ENCODE measurements at regions not wholly inside any gene's neighbourhood (a gene's known extent, or its start where the extent isn't known, plus 50 kb on each side); places are given as distances from the start of the nearest gene placed in this dataset.

DNA sequence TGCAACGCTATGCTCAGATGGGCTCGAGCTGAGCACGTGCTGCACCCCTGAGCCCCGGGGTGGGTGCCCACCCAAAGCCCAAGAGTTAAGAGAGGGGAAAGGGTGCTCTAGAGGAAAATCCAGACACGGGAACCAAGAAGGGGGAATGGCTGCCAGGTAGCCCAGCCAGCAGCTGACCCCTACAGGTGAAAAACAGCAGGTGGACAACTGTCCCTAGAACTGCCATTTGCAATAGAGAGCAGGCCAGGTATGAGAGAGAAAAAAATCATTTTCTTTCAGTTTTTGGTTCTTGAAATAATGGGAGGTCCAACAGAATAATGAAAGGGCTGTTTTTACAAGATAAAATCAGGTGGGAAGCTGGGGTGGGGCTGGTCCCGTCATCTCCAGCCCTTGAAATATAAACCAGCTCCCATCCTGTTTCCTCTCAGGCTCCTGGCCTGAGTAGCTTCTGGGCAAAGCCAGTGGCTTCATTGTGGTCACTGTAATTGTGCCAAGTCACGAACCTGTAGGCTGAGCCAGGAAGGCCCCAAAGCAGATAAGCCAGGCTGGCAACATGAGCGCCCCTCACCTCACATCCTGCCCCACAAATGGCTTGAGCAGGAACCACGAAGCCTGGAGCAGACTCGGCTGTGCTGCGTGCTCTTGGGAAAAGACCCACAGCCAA is 257.8 kb downstream of the SNX10 start:
- no peak for DNase-seq

DNA sequence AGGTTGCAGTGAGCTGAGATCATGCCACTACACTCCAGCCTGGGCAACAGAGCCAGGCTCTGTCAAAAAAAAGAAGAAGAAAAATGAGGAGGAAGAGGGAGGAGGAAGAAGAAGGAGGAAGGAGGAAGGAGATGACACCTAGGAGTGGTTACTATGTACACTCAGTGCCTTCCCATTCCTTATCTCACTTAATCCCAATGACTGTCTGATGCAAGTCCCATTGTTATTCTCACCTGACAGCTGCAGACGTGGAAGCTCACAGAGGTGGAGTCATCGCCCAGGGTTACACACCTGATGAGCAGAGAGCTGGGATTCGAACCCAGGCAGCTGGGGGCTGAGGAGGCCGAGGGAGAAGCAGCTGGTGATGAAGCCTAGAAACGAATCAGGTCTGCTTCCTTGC is 258.8 kb downstream of the SNX10 start:
- Histone ChIP-seq H4K20me1 (ENCODE audit: insufficient read depth) (no peaks in the 10 kb centered on the region), H3K27ac (ENCODE audit: low read depth in 2 of 2, low read length in 1 of 2) (no peak overlapping the region), H3K9me3 (no peaks in the 10 kb centered on the region), H3K36me3 (replicated peaks in 1 of 2; ENCODE audit: control insufficient read depth in 1 of 2, insufficient read depth in 2 of 2, low read length in 1 of 2) (no peaks in the 10 kb centered on the region), H2AFZ (ENCODE audit: low read depth) (no peak overlapping the region), H3F3A (replicated peaks; ENCODE audit: insufficient read depth) (no peaks in the 10 kb centered on the region), H3K4me3 (ENCODE audit: low read depth in 2 of 2, low read length in 1 of 2) (no peak overlapping the region), H3K79me2 (ENCODE audit: insufficient read depth) (no peaks in the 10 kb centered on the region), H3K4me2 (no peak overlapping the region), H3K27me3 (ENCODE audit: insufficient read depth) (no peaks in the 10 kb centered on the region), H3K9ac (no peak overlapping the region), H3K9me2 (no peaks in the 10 kb centered on the region), H3K4me1 (ENCODE audit: control insufficient read depth in 1 of 2, insufficient read depth in 2 of 2, low read depth in 1 of 2, low read length in 1 of 2) (peaks cover 0 to 11% of the 10 kb centered on the region in 2 experiments; a peak in 1 of 4 replicates)
- TF ChIP-seq EP300 (IDR thresholded peaks at IDR 0.05; ENCODE audit: borderline replicate concordance in 1 of 2, low read depth in 1 of 2, low read length in 1 of 2) (no peak), FOXM1 (IDR thresholded peaks at IDR 0.05; ENCODE audit: low read depth) (no peak)
- ChIA-PET POLR2A (no interaction called here), CTCF (interaction anchor here (0.8 to 1.9 kb wide), 10 partner anchors 8 to 629 kb away, joined by 3 to 8 read pairs (median 4); no protein-coding TSS in a partner anchor)
- WGBS (ENCODE audit: low lambda C conversion rate): 14% methylated on average over 5 of the region's 5 CpGs
- DNase-seq: no peak

More for the DNA sequence above, 257.8 kb downstream of the SNX10 start:
- TF ChIP-seq, protein P1, sequence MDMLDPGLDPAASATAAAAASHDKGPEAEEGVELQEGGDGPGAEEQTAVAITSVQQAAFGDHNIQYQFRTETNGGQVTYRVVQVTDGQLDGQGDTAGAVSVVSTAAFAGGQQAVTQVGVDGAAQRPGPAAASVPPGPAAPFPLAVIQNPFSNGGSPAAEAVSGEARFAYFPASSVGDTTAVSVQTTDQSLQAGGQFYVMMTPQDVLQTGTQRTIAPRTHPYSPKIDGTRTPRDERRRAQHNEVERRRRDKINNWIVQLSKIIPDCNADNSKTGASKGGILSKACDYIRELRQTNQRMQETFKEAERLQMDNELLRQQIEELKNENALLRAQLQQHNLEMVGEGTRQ (IDR thresholded peaks at IDR 0.05; ENCODE audit: borderline replicate concordance, low read depth, low read length): no peak
- no peak for TF ChIP-seq TCF12 (IDR thresholded peaks at IDR 0.05)
- TF ChIP-seq, protein P2, sequence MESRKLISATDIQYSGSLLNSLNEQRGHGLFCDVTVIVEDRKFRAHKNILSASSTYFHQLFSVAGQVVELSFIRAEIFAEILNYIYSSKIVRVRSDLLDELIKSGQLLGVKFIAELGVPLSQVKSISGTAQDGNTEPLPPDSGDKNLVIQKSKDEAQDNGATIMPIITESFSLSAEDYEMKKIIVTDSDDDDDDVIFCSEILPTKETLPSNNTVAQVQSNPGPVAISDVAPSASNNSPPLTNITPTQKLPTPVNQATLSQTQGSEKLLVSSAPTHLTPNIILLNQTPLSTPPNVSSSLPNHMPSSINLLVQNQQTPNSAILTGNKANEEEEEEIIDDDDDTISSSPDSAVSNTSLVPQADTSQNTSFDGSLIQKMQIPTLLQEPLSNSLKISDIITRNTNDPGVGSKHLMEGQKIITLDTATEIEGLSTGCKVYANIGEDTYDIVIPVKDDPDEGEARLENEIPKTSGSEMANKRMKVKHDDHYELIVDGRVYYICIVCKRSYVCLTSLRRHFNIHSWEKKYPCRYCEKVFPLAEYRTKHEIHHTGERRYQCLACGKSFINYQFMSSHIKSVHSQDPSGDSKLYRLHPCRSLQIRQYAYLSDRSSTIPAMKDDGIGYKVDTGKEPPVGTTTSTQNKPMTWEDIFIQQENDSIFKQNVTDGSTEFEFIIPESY (IDR thresholded peaks at IDR 0.05; ENCODE audit: borderline replicate concordance, low read depth): no peak
- TF ChIP-seq SIN3A (IDR thresholded peaks at IDR 0.05; ENCODE audit: borderline replicate concordance, low read depth, low read length): no peak
- TF ChIP-seq RCOR1 (IDR thresholded peaks at IDR 0.05; ENCODE audit: low read length): no peak
- TF ChIP-seq RXRA (IDR thresholded peaks at IDR 0.05; ENCODE audit: borderline replicate concordance, low read depth): no peak
- TF ChIP-seq TAF1 (IDR thresholded peaks at IDR 0.05; ENCODE audit: borderline replicate concordance, low read depth, low read length): no peak
- TF ChIP-seq RAD21 (IDR thresholded peaks at IDR 0.05; ENCODE audit: low read length): no peak
- TF ChIP-seq CHD2 (IDR thresholded peaks at IDR 0.05; ENCODE audit: low read length, partially characterized antibody): no peak
- TF ChIP-seq NFIC (IDR thresholded peaks at IDR 0.05; ENCODE audit: borderline replicate concordance): no peak
- TF ChIP-seq, protein P3, sequence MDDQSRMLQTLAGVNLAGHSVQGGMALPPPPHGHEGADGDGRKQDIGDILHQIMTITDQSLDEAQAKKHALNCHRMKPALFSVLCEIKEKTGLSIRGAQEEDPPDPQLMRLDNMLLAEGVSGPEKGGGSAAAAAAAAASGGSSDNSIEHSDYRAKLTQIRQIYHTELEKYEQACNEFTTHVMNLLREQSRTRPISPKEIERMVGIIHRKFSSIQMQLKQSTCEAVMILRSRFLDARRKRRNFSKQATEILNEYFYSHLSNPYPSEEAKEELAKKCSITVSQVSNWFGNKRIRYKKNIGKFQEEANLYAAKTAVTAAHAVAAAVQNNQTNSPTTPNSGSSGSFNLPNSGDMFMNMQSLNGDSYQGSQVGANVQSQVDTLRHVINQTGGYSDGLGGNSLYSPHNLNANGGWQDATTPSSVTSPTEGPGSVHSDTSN (IDR thresholded peaks at IDR 0.05): no peak
- TF ChIP-seq ELF1 (IDR thresholded peaks at IDR 0.05): no peak
- no peak for TF ChIP-seq JUND (IDR thresholded peaks at IDR 0.05)
- no peak for TF ChIP-seq POLR2AphosphoS5 (IDR thresholded peaks at IDR 0.05; ENCODE audit: low read depth, low read length)
- TF ChIP-seq MEF2A (IDR thresholded peaks at IDR 0.05; ENCODE audit: borderline replicate concordance, low read depth): no peak
- no peak for TF ChIP-seq GATA2 (CRISPR knock-in tag; IDR thresholded peaks at IDR 0.05)
- no peaks in the 10 kb centered on the region for H3K9me2 ChIP-seq
- no peaks in the 10 kb centered on the region for H3K79me2 ChIP-seq (ENCODE audit: insufficient read depth)
- no peaks in the 10 kb centered on the region for H3K9me3 ChIP-seq
- H3K36me3 ChIP-seq (replicated peaks in 1 of 2; ENCODE audit: control insufficient read depth in 1 of 2, insufficient read depth in 2 of 2, low read length in 1 of 2): no peaks in the 10 kb centered on the region
- H3K27me3 ChIP-seq (ENCODE audit: insufficient read depth): no peaks in the 10 kb centered on the region
- ChIA-PET POLR2A (no interaction called here), CTCF (interaction anchor here (0.6 to 2.0 kb wide), 11 partner anchors 11 to 987 kb away, joined by 3 to 10 read pairs (median 4); no protein-coding TSS in a partner anchor)
- no peak overlapping the region for H3K4me3 ChIP-seq (ENCODE audit: low read depth in 2 of 2, low read length in 1 of 2)
- WGBS (ENCODE audit: low lambda C conversion rate): 37% methylated on average over 10 of the region's 11 CpGs
- no peak overlapping the region for H3K27ac ChIP-seq (ENCODE audit: low read depth in 2 of 2, low read length in 1 of 2)
- no peak overlapping the region for H3K4me2 ChIP-seq
- H2AFZ ChIP-seq (ENCODE audit: low read depth): no peak overlapping the region
- no peaks in the 10 kb centered on the region for H3F3A ChIP-seq (replicated peaks; ENCODE audit: insufficient read depth)
- H3K9ac ChIP-seq: no peak overlapping the region
- peaks cover 0 to 11% of the 10 kb centered on the region in 2 experiments; a peak in 1 of 4 replicates for H3K4me1 ChIP-seq (ENCODE audit: control insufficient read depth in 1 of 2, insufficient read depth in 2 of 2, low read depth in 1 of 2, low read length in 1 of 2)
- no peaks in the 10 kb centered on the region for H4K20me1 ChIP-seq (ENCODE audit: insufficient read depth)

All from SK-N-SH (cell line).